DOHH2 (cell line): ENCODE measurements at regions not wholly inside any gene's neighbourhood (a gene's known extent, or its start where the extent isn't known, plus 50 kb on each side); places are given as distances from the start of the nearest gene placed in this dataset.

Experiments
- H3F3A ChIP-seq: fragments of 200-600 bp; sonication (generic), shearing (Covaris generic); 2 replicates; pipeline ENCODE4 v1.6.0; 2016; ENCODE audit warnings: antibody characterized with exemption, mild to moderate bottlenecking; ENCODE audit not compliant: control insufficient read depth, insufficient read depth
- H3K27ac ChIP-seq: fragments of 200-600 bp; sonication (generic); 2 replicates; pipeline ENCODE4 v1.5.1; 2014; ENCODE audit warnings: low read depth, mild to moderate bottlenecking, low read length, moderate library complexity
- H3K27me3 ChIP-seq: fragments of 200-600 bp; sonication (generic); 2 replicates; pipeline ENCODE4 v1.6.1; 2014; ENCODE audit warnings: mild to moderate bottlenecking, low read length, mixed read lengths; ENCODE audit not compliant: control insufficient read depth
- H3K36me3 ChIP-seq: fragments of 200-600 bp; sonication (generic); 2 replicates; pipeline ENCODE4 v1.6.1; 2014; ENCODE audit warnings: mild to moderate bottlenecking, low read length, moderate library complexity, mixed read lengths; ENCODE audit not compliant: control insufficient read depth
- H3K4me1 ChIP-seq: fragments of 200-600 bp; sonication (generic); 2 replicates; pipeline ENCODE4 v1.6.1; 2014; ENCODE audit warnings: mild to moderate bottlenecking, low read length, mixed read lengths; ENCODE audit not compliant: control insufficient read depth
- H3K4me2 ChIP-seq: fragments of 200-600 bp; sonication (generic); 2 replicates; pipeline ENCODE4 v1.6.0; 2014; ENCODE audit warnings: mild to moderate bottlenecking, low read length, moderate library complexity
- H3K4me3 ChIP-seq: fragments of 200-600 bp; sonication (generic); 2 replicates; pipeline ENCODE4 v1.5.1; 2014; ENCODE audit warnings: mild to moderate bottlenecking, low read length, mixed read lengths
- H3K79me2 ChIP-seq: fragments of 200-600 bp; sonication (generic); 2 replicates; pipeline ENCODE4 v1.6.1; 2014; ENCODE audit warnings: mild to moderate bottlenecking, low read length, mixed read lengths; ENCODE audit not compliant: control insufficient read depth
- H3K9me2 ChIP-seq: fragments of 200-600 bp; sonication (generic); replicated peaks from 2 replicates; pipeline ENCODE4 v1.6.1; 2014; ENCODE audit warnings: mild to moderate bottlenecking, low read length, mixed read lengths; ENCODE audit not compliant: control insufficient read depth
- H3K9me3 ChIP-seq: fragments of 200-600 bp; sonication (generic); 2 replicates; pipeline ENCODE4 v1.6.1; 2014; ENCODE audit warnings: antibody characterized with exemption, low read length, mixed read lengths; ENCODE audit not compliant: control insufficient read depth, insufficient read depth
- H4K20me1 ChIP-seq: fragments of 200-600 bp; sonication (generic); 2 replicates; pipeline ENCODE4 v1.6.0; 2014; ENCODE audit warnings: low read depth, mild to moderate bottlenecking, antibody characterized with exemption, low read length, moderate library complexity; ENCODE audit not compliant: control insufficient read depth, insufficient read depth
- CTCF ChIP-seq: fragments of 200-600 bp; sonication (generic); IDR thresholded peaks from one replicate; pipeline ENCODE4 v1.5.1; 2014; ENCODE audit warnings: antibody characterized with exemption, mild to moderate bottlenecking, low read depth, low read length; ENCODE audit not compliant: poor library complexity, severe bottlenecking
- EZH2phosphoT487 ChIP-seq: fragments of 200-600 bp; sonication (generic); IDR thresholded peaks from 2 replicates; pipeline ENCODE4 v1.6.1; 2017; ENCODE audit warnings: borderline replicate concordance, mild to moderate bottlenecking, antibody characterized with exemption, low read length, moderate library complexity, mixed read lengths

- no peaks in the 10 kb centered on the region for H3F3A ChIP-seq
- H3K36me3 ChIP-seq: no peaks in the 10 kb centered on the region
- H3K9me2 ChIP-seq: no peaks in the 10 kb centered on the region
- no peaks in the 10 kb centered on the region for H3K4me1 ChIP-seq
- TF ChIP-seq CTCF (no peak), EZH2phosphoT487 (no peak)
- H4K20me1 ChIP-seq: no peaks in the 10 kb centered on the region
- no peak overlapping the region for H3K4me3 ChIP-seq
- H3K4me2 ChIP-seq: no peak overlapping the region
- H3K79me2 ChIP-seq: no peaks in the 10 kb centered on the region
- H3K27me3 ChIP-seq: no peaks in the 10 kb centered on the region
- H3K9me3 ChIP-seq: no peaks in the 10 kb centered on the region
- no peak overlapping the region for H3K27ac ChIP-seq
Measured at GRCh38 chrX:15953801-15954200, 99.2 kb upstream of the AP1S2 start.

GRCh38 chrX:15952212-15952611 is 97.6 kb upstream of the AP1S2 start:
- H3K9me2 ChIP-seq: no peaks in the 10 kb centered on the region
- no peak overlapping the region for H3K27ac ChIP-seq
- TF ChIP-seq CTCF (no peak), EZH2phosphoT487 (no peak)
- no peaks in the 10 kb centered on the region for H3K36me3 ChIP-seq
- H3K79me2 ChIP-seq: no peaks in the 10 kb centered on the region
- H3K27me3 ChIP-seq: no peaks in the 10 kb centered on the region
- no peaks in the 10 kb centered on the region for H3F3A ChIP-seq
- no peaks in the 10 kb centered on the region for H4K20me1 ChIP-seq
- H3K4me1 ChIP-seq: no peaks in the 10 kb centered on the region
- H3K4me2 ChIP-seq: no peak overlapping the region
- no peaks in the 10 kb centered on the region for H3K9me3 ChIP-seq
- no peak overlapping the region for H3K4me3 ChIP-seq

- Histone ChIP-seq H3K4me1 (no peaks in the 10 kb centered on the region), H4K20me1 (no peaks in the 10 kb centered on the region), H3F3A (no peaks in the 10 kb centered on the region), H3K27me3 (no peaks in the 10 kb centered on the region), H3K9me3 (no peaks in the 10 kb centered on the region), H3K4me2 (no peak overlapping the region), H3K4me3 (no peak overlapping the region), H3K36me3 (no peaks in the 10 kb centered on the region), H3K9me2 (no peaks in the 10 kb centered on the region), H3K79me2 (no peaks in the 10 kb centered on the region), H3K27ac (no peak overlapping the region)
- no peak for TF ChIP-seq EZH2phosphoT487
- no peak for TF ChIP-seq CTCF
Measured at GRCh38 chrX:15948318-15948660, 93.7 kb upstream of the AP1S2 start.
